A673 (cell line): ENCODE measurements at regions not wholly inside any gene's neighbourhood (a gene's known extent, or its start where the extent isn't known, plus 50 kb on each side); places are given as distances from the start of the nearest gene placed in this dataset.

Experiments used
- CTCF ChIP-seq: fragments of 300-800, 200-600 bp; sonication (generic); conservative IDR thresholded peaks from 2 replicates; pipeline ENCODE4 v1.5.1; 2017; ENCODE audit warnings: low read depth, mild to moderate bottlenecking, antibody characterized with exemption, low read length, moderate library complexity, mixed read lengths
- EZH2 ChIP-seq: fragments of 200-600 bp; sonication (generic); IDR thresholded peaks from 2 replicates; pipeline ENCODE4 v1.6.1; 2017; ENCODE audit warnings: borderline replicate concordance, low read depth, mild to moderate bottlenecking, mixed read lengths, antibody characterized with exemption, low read length; ENCODE audit not compliant: poor library complexity, severe bottlenecking

GRCh38 chr5:164358531-164359259 lies 853.3 kb downstream of the MAT2B start:
- TF ChIP-seq CTCF = no peak
- TF ChIP-seq EZH2 = no peak
